ENCODE measurements at regions not wholly inside any gene's neighbourhood (a gene's known extent, or its start where the extent isn't known, plus 50 kb on each side); places are given as distances from the start of the nearest gene placed in this dataset.

- TF ChIP-seq CTCF (IDR thresholded peaks at IDR 0.05; ENCODE audit: poor library complexity, severe bottlenecking) (no peak), EZH2 (IDR thresholded peaks at IDR 0.05; ENCODE audit: borderline replicate concordance, insufficient read depth, low read length, poor library complexity, severe bottlenecking) (no peak), RAD21 (conservative IDR thresholded peaks at IDR 0.05) (no peak), MXI1 (conservative IDR thresholded peaks at IDR 0.05; ENCODE audit: poor library complexity, severe bottlenecking) (no peak)
Measured at GRCh38 chr15:88983861-88984429, 70.8 kb upstream of the MFGE8 start.
